B cell (primary cell): ENCODE measurements at regions not wholly inside any gene's neighbourhood (a gene's known extent, or its start where the extent isn't known, plus 50 kb on each side); places are given as distances from the start of the nearest gene placed in this dataset.

Experiments
- ATAC-seq: fragments of 200-7000 bp; cut with Tn5 transposase; one replicate; pipeline ENCODE4 v1.10.0; 2021; ENCODE audit warnings: low read depth, mild to moderate bottlenecking, moderate number of reproducible peaks, moderate library complexity
- CTCF ChIA-PET: fragments of 350-600 bp; sonication (Branson Sonifier 250); formaldehyde crosslinking; loops from one replicate; lab custom pipeline; 2021; ENCODE audit warnings: antibody characterized with exemption, inconsistent platforms; lab: Charles Lee
- POLR2A ChIA-PET: fragments of 350-600 bp; sonication (Branson Sonifier 250); formaldehyde crosslinking; loops from one replicate; lab custom pipeline; 2021; ENCODE audit warnings: antibody characterized with exemption; lab: Charles Lee
- DNase-seq: peaks from one replicate; pipeline ENCODE4 v3.0.0; 2013
- H2AFZ ChIP-seq: 2 replicates; pipeline ENCODE4 v1.6.1; 2012; ENCODE audit warnings: mild to moderate bottlenecking, low read depth, low read length; ENCODE audit not compliant: insufficient read depth, poor library complexity, severe bottlenecking
- H3K27ac ChIP-seq, 2 donors: 1 replicate in 1 of 2; 2 replicates in 1 of 2; pipeline ENCODE4 v1.5.1; 2012 to 2013; ENCODE audit warnings: low read length in 2 of 2, mild to moderate bottlenecking in 2 of 2, moderate library complexity in 1 of 2
- H3K27me3 ChIP-seq, 4 experiments: fragments of 200-600 bp in 1 of 4; sonication (generic) in 1 of 4; replicated peaks in 1 of 4; 1 replicate in 2 of 4; 2 replicates in 2 of 4; pipeline versions ENCODE4 v1.6.1 to v1.7.0; 2013 to 2016; ENCODE audit warnings: low read length in 3 of 4, mild to moderate bottlenecking in 2 of 4, mixed read lengths in 1 of 4, moderate library complexity in 1 of 4; ENCODE audit not compliant: insufficient read depth in 4 of 4, control insufficient read depth in 3 of 4; ENCODE audit errors: control extremely low read depth in 1 of 4
- H3K36me3 ChIP-seq, 2 experiments: replicated peaks in 1 of 2; 1 replicate in 1 of 2; 2 replicates in 1 of 2; pipeline versions ENCODE4 v1.6.1 to v1.7.1; 2013; ENCODE audit warnings: low read length in 1 of 2; ENCODE audit not compliant: insufficient read depth in 2 of 2, control insufficient read depth in 1 of 2; ENCODE audit errors: control extremely low read depth in 1 of 2, extremely low read depth in 1 of 2
- H3K4me1 ChIP-seq, 2 donors: fragments of 200-600 bp in 1 of 2; sonication (generic) in 1 of 2; 1 replicate in 1 of 2; 2 replicates in 1 of 2; pipeline versions ENCODE4 v1.5.1 to v1.6.1; 2013 to 2017; ENCODE audit warnings: low read length in 2 of 2; ENCODE audit not compliant: control insufficient read depth in 2 of 2, insufficient read depth in 2 of 2
- H3K4me2 ChIP-seq: replicated peaks from 2 replicates; pipeline ENCODE3; 2012; ENCODE audit warnings: mild to moderate bottlenecking, low read depth, low read length; ENCODE audit not compliant: poor library complexity, severe bottlenecking
- H3K4me3 ChIP-seq, 5 experiments: fragments of 200-600 bp in 1 of 5; sonication (generic) in 1 of 5; 1 replicate in 3 of 5; 2 replicates in 2 of 5; pipeline versions ENCODE4 v1.5.1 to v1.7.0; 2011 to 2016; ENCODE audit warnings: low read length in 4 of 5, mild to moderate bottlenecking in 4 of 5, low read depth in 2 of 5, control low read depth in 1 of 5, moderate library complexity in 1 of 5; ENCODE audit not compliant: insufficient read depth in 1 of 5; ENCODE audit errors: control extremely low read depth in 1 of 5, extremely low read depth in 1 of 5
- H3K79me2 ChIP-seq: fragments of 200-600 bp; sonication (generic); one replicate; pipeline ENCODE4 v1.6.0; 2016; ENCODE audit warnings: low read length; ENCODE audit not compliant: control insufficient read depth, insufficient read depth
- H3K9ac ChIP-seq: fragments of 200-600 bp; sonication (generic); 2 replicates; pipeline ENCODE4 v1.6.1; 2017; ENCODE audit warnings: mild to moderate bottlenecking, low read length, moderate library complexity
- H3K9me3 ChIP-seq, 3 donors: one replicate each; pipeline versions ENCODE4 v1.6.1 to v1.7.1; 2013; ENCODE audit warnings: low read length in 2 of 3; ENCODE audit not compliant: control insufficient read depth in 2 of 3, insufficient read depth in 1 of 3; ENCODE audit errors: control extremely low read depth in 1 of 3
- H4K20me1 ChIP-seq: 2 replicates; pipeline ENCODE4 v1.6.0; 2012; ENCODE audit warnings: mild to moderate bottlenecking, low read length; ENCODE audit not compliant: insufficient read depth, control insufficient read depth, poor library complexity, severe bottlenecking
- H3K27ac Mint-ChIP-seq: one replicate; pipeline ENCODE4 v1.8.0; 2021; ENCODE audit warnings: mixed read lengths
- H3K27me3 Mint-ChIP-seq: one replicate; pipeline ENCODE4 v1.8.0; 2021; ENCODE audit warnings: mixed read lengths
- H3K4me1 Mint-ChIP-seq: one replicate; pipeline ENCODE4 v1.8.0; 2021; ENCODE audit warnings: mixed read lengths
- H3K4me3 Mint-ChIP-seq: one replicate; pipeline ENCODE4 v1.8.0; 2021; ENCODE audit warnings: mixed read lengths
- H3K9me3 Mint-ChIP-seq: one replicate; pipeline ENCODE4 v1.8.0; 2022; ENCODE audit warnings: mixed read lengths; ENCODE audit not compliant: insufficient read depth
- EZH2 ChIP-seq: IDR thresholded peaks from 2 replicates; pipeline ENCODE4 v1.6.1; 2012; ENCODE audit warnings: borderline replicate concordance, low read depth, mild to moderate bottlenecking, moderate library complexity, low read length; ENCODE audit not compliant: insufficient read depth, poor library complexity, severe bottlenecking
- WGBS: methylation state at CpG from one replicate; pipeline ENCODE4 v1.1.5; 2013; ENCODE audit warnings: missing lambda C conversion rate; ENCODE audit not compliant: insufficient coverage; 5-methylcytosine and 5-hydroxymethylcytosine counted together
- intact Hi-C: fragments of 100-400 bp; cut with micrococcal nuclease; formaldehyde crosslinking; loops from one replicate; pipeline ENCODE4 v1.10.0; 2022
- TF ChIP-seq, protein P1 (sequence below): fragments of 200-600 bp; IDR thresholded peaks from one replicate; pipeline ENCODE4 v1.8.0; 2022; ENCODE audit warnings: antibody characterized with exemption, mild to moderate bottlenecking

GRCh38 chr3:64998317-64998716 lies 310.5 kb upstream of the ADAMTS9 start:
- intact Hi-C loops: no loop called here
- Histone ChIP-seq H3K27me3 (no peaks in the 10 kb centered on the region), H2AFZ (no peak overlapping the region), H3K36me3 (no peaks in the 10 kb centered on the region), H4K20me1 (no peaks in the 10 kb centered on the region), H3K27ac (no peak overlapping the region), H3K4me1 (no peaks in the 10 kb centered on the region), H3K79me2 (no peaks in the 10 kb centered on the region), H3K9me3 (peaks cover 0 to 2% (median 0%) of the 10 kb centered on the region in 3 donors), H3K9ac (no peak overlapping the region), H3K4me2 (no peak overlapping the region), H3K4me3 (no peak overlapping the region)
- ChIA-PET CTCF (no interaction called here), POLR2A (no interaction called here)
- no peak for DNase-seq
- TF ChIP-seq, protein P1, sequence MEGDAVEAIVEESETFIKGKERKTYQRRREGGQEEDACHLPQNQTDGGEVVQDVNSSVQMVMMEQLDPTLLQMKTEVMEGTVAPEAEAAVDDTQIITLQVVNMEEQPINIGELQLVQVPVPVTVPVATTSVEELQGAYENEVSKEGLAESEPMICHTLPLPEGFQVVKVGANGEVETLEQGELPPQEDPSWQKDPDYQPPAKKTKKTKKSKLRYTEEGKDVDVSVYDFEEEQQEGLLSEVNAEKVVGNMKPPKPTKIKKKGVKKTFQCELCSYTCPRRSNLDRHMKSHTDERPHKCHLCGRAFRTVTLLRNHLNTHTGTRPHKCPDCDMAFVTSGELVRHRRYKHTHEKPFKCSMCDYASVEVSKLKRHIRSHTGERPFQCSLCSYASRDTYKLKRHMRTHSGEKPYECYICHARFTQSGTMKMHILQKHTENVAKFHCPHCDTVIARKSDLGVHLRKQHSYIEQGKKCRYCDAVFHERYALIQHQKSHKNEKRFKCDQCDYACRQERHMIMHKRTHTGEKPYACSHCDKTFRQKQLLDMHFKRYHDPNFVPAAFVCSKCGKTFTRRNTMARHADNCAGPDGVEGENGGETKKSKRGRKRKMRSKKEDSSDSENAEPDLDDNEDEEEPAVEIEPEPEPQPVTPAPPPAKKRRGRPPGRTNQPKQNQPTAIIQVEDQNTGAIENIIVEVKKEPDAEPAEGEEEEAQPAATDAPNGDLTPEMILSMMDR: no peak
- TF ChIP-seq EZH2: no peak
- peaks cover 2% of the 10 kb centered on the region for H3K9me3 Mint-ChIP-seq
- no peaks in the 10 kb centered on the region for H3K4me1 Mint-ChIP-seq
- H3K4me3 Mint-ChIP-seq: no peak overlapping the region
- no peak overlapping the region for H3K27ac Mint-ChIP-seq
- H3K27me3 Mint-ChIP-seq: no peaks in the 10 kb centered on the region
- ATAC-seq: no peak

- TF ChIP-seq, protein P1: no peak
- TF ChIP-seq EZH2: no peak
- no peak for ATAC-seq
- H3K4me2 ChIP-seq: no peak overlapping the region
- CTCF ChIA-PET: no interaction called here
- no peaks in the 10 kb centered on the region for H3K4me1 ChIP-seq
- DNase-seq: no peak
- no peak overlapping the region for H3K27ac Mint-ChIP-seq
- H3K9me3 Mint-ChIP-seq: peaks cover 2% of the 10 kb centered on the region
- H3K27ac ChIP-seq: no peak overlapping the region
- intact Hi-C loops: no loop called here
- no peak overlapping the region for H3K4me3 ChIP-seq
- no peaks in the 10 kb centered on the region for H3K36me3 ChIP-seq
- no peak overlapping the region for H3K9ac ChIP-seq
- no peaks in the 10 kb centered on the region for H3K79me2 ChIP-seq
- WGBS: 17% methylated on average over 1 of the region's 9 CpGs
- no peaks in the 10 kb centered on the region for H3K27me3 Mint-ChIP-seq
- no peaks in the 10 kb centered on the region for H3K4me1 Mint-ChIP-seq
- no peaks in the 10 kb centered on the region for H3K27me3 ChIP-seq
- H4K20me1 ChIP-seq: no peaks in the 10 kb centered on the region
- no peak overlapping the region for H2AFZ ChIP-seq
- no peaks in the 10 kb centered on the region for H3K9me3 ChIP-seq
- no peak overlapping the region for H3K4me3 Mint-ChIP-seq
- POLR2A ChIA-PET: no interaction called here
These were observed 308.2 kb upstream of the ADAMTS9 start for GRCh38 chr3:64995857-64996551.
